Epithelial cell of proximal tubule (primary cell): ENCODE measurements at regions not wholly inside any gene's neighbourhood (a gene's known extent, or its start where the extent isn't known, plus 50 kb on each side); places are given as distances from the start of the nearest gene placed in this dataset.

ENCODE experiments used
- DNase-seq: peaks from one replicate; pipeline ENCODE4 v3.0.0-alpha.2; 2011; ENCODE audit warnings: low read depth
- H3K4me3 ChIP-seq: 2 replicates; pipeline ENCODE4 v1.5.1; 2011; ENCODE audit warnings: low read depth, mild to moderate bottlenecking, low read length
- CTCF ChIP-seq: conservative IDR thresholded peaks from 2 replicates; pipeline ENCODE4 v1.5.1; 2012; ENCODE audit warnings: low read depth, mild to moderate bottlenecking, low read length

- DNase-seq: no peak
- TF ChIP-seq CTCF: no peak
- no peak overlapping the region for H3K4me3 ChIP-seq
These were observed 476.3 kb upstream of the GRIA1 start for GRCh38 chr5:153014194-153014593.

GRCh38 chr5:153018121-153018520 is 472.3 kb upstream of the GRIA1 start:
- no peak overlapping the region for H3K4me3 ChIP-seq
- TF ChIP-seq CTCF: no peak
- DNase-seq: no peak

- no peak for DNase-seq
- no peak for TF ChIP-seq CTCF
- H3K4me3 ChIP-seq: no peak overlapping the region
These were observed 459.4 kb upstream of the GRIA1 start for GRCh38 chr5:153030755-153031725.

GRCh38 chr5:153039501-153039900 is 451.0 kb upstream of the GRIA1 start:
- TF ChIP-seq CTCF: no peak
- DNase-seq: no peak
- H3K4me3 ChIP-seq: no peak overlapping the region

GRCh38 chr5:153043886-153044285 is 446.6 kb upstream of the GRIA1 start:
- no peak overlapping the region for H3K4me3 ChIP-seq
- DNase-seq: no peak
- TF ChIP-seq CTCF: no peak

- no peak overlapping the region for H3K4me3 ChIP-seq
- DNase-seq: no peak
- TF ChIP-seq CTCF: no peak
These were observed 439.8 kb upstream of the GRIA1 start for GRCh38 chr5:153050496-153051179.
